SH-SY5Y (cell line): ENCODE measurements at regions not wholly inside any gene's neighbourhood (a gene's known extent, or its start where the extent isn't known, plus 50 kb on each side); places are given as distances from the start of the nearest gene placed in this dataset.

Experiments
- GATA2 ChIP-seq: IDR thresholded peaks from 2 replicates; pipeline ENCODE4 v1.6.1; 2011; ENCODE audit warnings: mild to moderate bottlenecking, low read depth, low read length
- GATA3 ChIP-seq: IDR thresholded peaks from 2 replicates; pipeline ENCODE4 v1.6.1; 2011; ENCODE audit warnings: low read depth, mild to moderate bottlenecking, low read length, moderate library complexity

DNA sequence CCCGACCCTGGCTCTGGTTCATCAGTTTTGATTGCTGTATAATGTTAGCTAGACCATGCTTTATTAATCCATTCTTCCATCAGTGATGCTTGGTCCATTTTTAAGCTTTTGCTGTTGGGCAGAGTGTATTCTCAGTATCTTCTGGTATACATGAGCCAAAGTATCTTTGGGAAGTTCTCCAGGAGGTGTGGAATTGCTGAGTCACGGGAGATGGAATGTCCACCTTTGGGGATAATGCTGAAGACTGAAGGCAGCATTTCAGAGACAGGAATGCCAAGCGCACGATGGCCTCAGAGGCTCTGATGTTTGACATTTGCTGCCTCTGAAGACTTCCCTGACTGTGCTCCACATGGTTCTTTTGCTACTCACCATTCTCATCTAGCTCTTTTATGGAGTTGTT is 266.3 kb upstream of the KAZN start:
- no peak for TF ChIP-seq GATA2
- TF ChIP-seq GATA3, result no peak
